ENCODE measurements at regions not wholly inside any gene's neighbourhood (a gene's known extent, or its start where the extent isn't known, plus 50 kb on each side); places are given as distances from the start of the nearest gene placed in this dataset.

DNA sequence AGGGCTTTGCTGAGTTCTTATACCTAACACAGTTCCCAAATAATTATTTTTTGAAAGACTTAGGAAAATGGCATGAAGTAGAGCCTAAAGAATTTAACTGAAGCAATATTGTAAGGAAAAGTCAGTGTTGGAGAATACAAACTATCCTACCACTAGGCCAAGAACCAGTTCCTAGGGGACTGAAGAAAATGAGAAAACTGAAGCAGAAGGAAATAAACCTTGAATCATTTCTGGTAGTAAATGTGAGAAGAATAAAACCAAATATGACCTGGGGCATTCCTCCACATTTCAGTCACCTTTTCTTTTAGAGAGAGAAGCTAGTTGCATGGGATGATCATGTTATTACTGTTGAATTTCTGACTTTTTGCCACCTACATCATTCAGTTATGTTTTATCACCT lies 1393.9 kb upstream of the C9orf72 start:
- Histone ChIP-seq H3K4me3 (replicated peaks in 1 of 3; ENCODE audit: insufficient read depth in 1 of 3, low read depth in 2 of 3, low read length in 3 of 3) (no peak overlapping the region), H3K36me3 (replicated peaks in 1 of 2; ENCODE audit: control insufficient read depth in 1 of 2, insufficient read depth in 2 of 2, low read length in 2 of 2) (no peaks in the 10 kb centered on the region), H3K79me2 (ENCODE audit: insufficient read depth, low read length) (no peaks in the 10 kb centered on the region), H3K4me1 (ENCODE audit: insufficient read depth, low read length) (no peaks in the 10 kb centered on the region), H3K27ac (ENCODE audit: extremely low read length, insufficient read depth, low read length) (no peak overlapping the region), H2AFZ (ENCODE audit: low read length) (no peak overlapping the region), H3K27me3 (ENCODE audit: control insufficient read depth in 1 of 2, insufficient read depth in 2 of 2, low read length in 2 of 2) (no peaks in the 10 kb centered on the region), H3K9me3 (ENCODE audit: low read length) (peaks cover 4% of the 10 kb centered on the region; the same call in 1 of the 2 replicates), H3K9ac (ENCODE audit: insufficient read depth, low read depth, low read length) (no peak overlapping the region), H4K20me1 (ENCODE audit: insufficient read depth, low read length) (no peaks in the 10 kb centered on the region), H3K4me2 (ENCODE audit: low read depth, low read length) (no peak overlapping the region)
- intact Hi-C loops (cut with micrococcal nuclease; ENCODE audit: unreplicated experiment) = loop anchor here (10.0 kb wide), 1 partner anchor 728 kb away; no protein-coding TSS in a partner anchor
- ATAC-seq (no peak), FAIRE-seq (no peak), DNase-seq (ENCODE audit: low spot score) (no peak)
- in situ Hi-C loops (cut with HindIII; ENCODE audit: extremely low pct_ligation_motif_present, low pct_unique_long_range_greater_than_20kb) = no loop called here
- BruUV-seq (replicated peaks) = no TSS peak
- TF ChIP-seq ONECUT2 (CRISPR knock-in tag; IDR thresholded peaks at IDR 0.05) (no peak), ZNF780A (CRISPR knock-in tag; IDR thresholded peaks at IDR 0.05) (no peak), FOXP1 (IDR thresholded peaks at IDR 0.05) (no peak), FOXP1 (CRISPR knock-in tag; IDR thresholded peaks at IDR 0.05) (no peak), ZNF138 (CRISPR knock-in tag; IDR thresholded peaks at IDR 0.05; ENCODE audit: low read depth) (no peak), HOXA5 (CRISPR knock-in tag; IDR thresholded peaks at IDR 0.05) (no peak), KLF12 (CRISPR knock-in tag; IDR thresholded peaks at IDR 0.05; ENCODE audit: borderline replicate concordance) (no peak)
- TF ChIP-seq, protein P1, sequence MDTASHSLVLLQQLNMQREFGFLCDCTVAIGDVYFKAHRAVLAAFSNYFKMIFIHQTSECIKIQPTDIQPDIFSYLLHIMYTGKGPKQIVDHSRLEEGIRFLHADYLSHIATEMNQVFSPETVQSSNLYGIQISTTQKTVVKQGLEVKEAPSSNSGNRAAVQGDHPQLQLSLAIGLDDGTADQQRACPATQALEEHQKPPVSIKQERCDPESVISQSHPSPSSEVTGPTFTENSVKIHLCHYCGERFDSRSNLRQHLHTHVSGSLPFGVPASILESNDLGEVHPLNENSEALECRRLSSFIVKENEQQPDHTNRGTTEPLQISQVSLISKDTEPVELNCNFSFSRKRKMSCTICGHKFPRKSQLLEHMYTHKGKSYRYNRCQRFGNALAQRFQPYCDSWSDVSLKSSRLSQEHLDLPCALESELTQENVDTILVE (CRISPR knock-in tag; IDR thresholded peaks at IDR 0.05) = no peak
- TF ChIP-seq, protein P2, sequence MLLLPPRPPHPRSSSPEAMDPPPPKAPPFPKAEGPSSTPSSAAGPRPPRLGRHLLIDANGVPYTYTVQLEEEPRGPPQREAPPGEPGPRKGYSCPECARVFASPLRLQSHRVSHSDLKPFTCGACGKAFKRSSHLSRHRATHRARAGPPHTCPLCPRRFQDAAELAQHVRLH (CRISPR knock-in tag; IDR thresholded peaks at IDR 0.05; ENCODE audit: borderline replicate concordance, low read depth) = no peak
- CTCF ChIA-PET (ENCODE audit: low intra/inter-chr PET ratio, low total read pairs) = no interaction called here
- POLR2A ChIA-PET = no interaction called here

DNA sequence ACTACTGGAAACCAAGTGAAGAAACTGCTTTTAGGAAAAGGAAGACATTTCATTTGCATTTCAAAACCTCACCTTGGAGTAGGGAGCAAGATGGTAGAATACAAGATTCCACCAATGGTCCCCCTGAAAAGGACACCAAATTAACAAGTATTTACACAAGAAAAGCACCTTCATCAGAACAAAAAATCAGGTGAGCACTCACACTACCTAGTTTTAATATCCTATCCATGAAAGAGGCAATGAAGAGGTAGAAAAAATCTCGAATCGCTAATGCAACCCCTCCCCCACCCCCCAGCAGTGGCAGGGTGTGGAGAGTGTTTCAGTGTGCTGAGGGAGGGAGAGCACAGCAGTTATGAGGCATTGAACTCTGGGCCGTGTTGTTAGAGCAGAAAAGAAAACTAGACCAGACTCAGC lies 1397.0 kb upstream of the C9orf72 start:
- intact Hi-C loops (cut with micrococcal nuclease; ENCODE audit: unreplicated experiment) (no loop called here), in situ Hi-C loops (cut with HindIII; ENCODE audit: extremely low pct_ligation_motif_present, low pct_unique_long_range_greater_than_20kb) (no loop called here)
- H4K20me1 ChIP-seq (ENCODE audit: insufficient read depth, low read length) = no peaks in the 10 kb centered on the region
- H3K36me3 ChIP-seq (replicated peaks in 1 of 2; ENCODE audit: control insufficient read depth in 1 of 2, insufficient read depth in 2 of 2, low read length in 2 of 2) = no peaks in the 10 kb centered on the region
- peaks cover 12% of the 10 kb centered on the region; the same call in 1 of the 2 replicates for H3K9me3 ChIP-seq (ENCODE audit: low read length)
- H3K9ac ChIP-seq (ENCODE audit: insufficient read depth, low read depth, low read length) = no peak overlapping the region
- H3K27ac ChIP-seq (ENCODE audit: extremely low read length, insufficient read depth, low read length) = no peak overlapping the region
- ChIA-PET CTCF (ENCODE audit: low intra/inter-chr PET ratio, low total read pairs) (no interaction called here), POLR2A (no interaction called here)
- H3K4me3 ChIP-seq (replicated peaks in 1 of 3; ENCODE audit: insufficient read depth in 1 of 3, low read depth in 2 of 3, low read length in 3 of 3) = no peak overlapping the region
- BruUV-seq (replicated peaks) = no TSS peak
- ATAC-seq (no peak), FAIRE-seq (no peak), DNase-seq (ENCODE audit: low spot score) (no peak)
- no peaks in the 10 kb centered on the region for H3K4me1 ChIP-seq (ENCODE audit: insufficient read depth, low read length)
- no peak overlapping the region for H3K4me2 ChIP-seq (ENCODE audit: low read depth, low read length)
- H3K79me2 ChIP-seq (ENCODE audit: insufficient read depth, low read length) = no peaks in the 10 kb centered on the region
- WGBS (ENCODE audit: low lambda C conversion rate) = 0% methylated on average over 3 of the region's 3 CpGs
- H3K27me3 ChIP-seq (ENCODE audit: control insufficient read depth in 1 of 2, insufficient read depth in 2 of 2, low read length in 2 of 2) = no peaks in the 10 kb centered on the region
- no peak overlapping the region for H2AFZ ChIP-seq (ENCODE audit: low read length)
- TF ChIP-seq ZNF775 (CRISPR knock-in tag; IDR thresholded peaks at IDR 0.05; ENCODE audit: borderline replicate concordance) = no peak
- TF ChIP-seq, protein P3, sequence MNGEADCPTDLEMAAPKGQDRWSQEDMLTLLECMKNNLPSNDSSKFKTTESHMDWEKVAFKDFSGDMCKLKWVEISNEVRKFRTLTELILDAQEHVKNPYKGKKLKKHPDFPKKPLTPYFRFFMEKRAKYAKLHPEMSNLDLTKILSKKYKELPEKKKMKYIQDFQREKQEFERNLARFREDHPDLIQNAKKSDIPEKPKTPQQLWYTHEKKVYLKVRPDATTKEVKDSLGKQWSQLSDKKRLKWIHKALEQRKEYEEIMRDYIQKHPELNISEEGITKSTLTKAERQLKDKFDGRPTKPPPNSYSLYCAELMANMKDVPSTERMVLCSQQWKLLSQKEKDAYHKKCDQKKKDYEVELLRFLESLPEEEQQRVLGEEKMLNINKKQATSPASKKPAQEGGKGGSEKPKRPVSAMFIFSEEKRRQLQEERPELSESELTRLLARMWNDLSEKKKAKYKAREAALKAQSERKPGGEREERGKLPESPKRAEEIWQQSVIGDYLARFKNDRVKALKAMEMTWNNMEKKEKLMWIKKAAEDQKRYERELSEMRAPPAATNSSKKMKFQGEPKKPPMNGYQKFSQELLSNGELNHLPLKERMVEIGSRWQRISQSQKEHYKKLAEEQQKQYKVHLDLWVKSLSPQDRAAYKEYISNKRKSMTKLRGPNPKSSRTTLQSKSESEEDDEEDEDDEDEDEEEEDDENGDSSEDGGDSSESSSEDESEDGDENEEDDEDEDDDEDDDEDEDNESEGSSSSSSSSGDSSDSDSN (CRISPR knock-in tag; IDR thresholded peaks at IDR 0.05) = no peak
